ENCODE measurements at regions not wholly inside any gene's neighbourhood (a gene's known extent, or its start where the extent isn't known, plus 50 kb on each side); places are given as distances from the start of the nearest gene placed in this dataset.
"Not testable (repeated sequence)": the region's sequence is repeated elsewhere in the genome, so short reads cannot be mapped to it uniquely, and the experiment has no call there.

GRCh38 chr18:5830902-5831301 lies 64.4 kb downstream of the TMEM200C start:
- DNase-seq = not testable (repeated sequence)

- DNase-seq = no peak
These were observed 66.4 kb downstream of the TMEM200C start for GRCh38 chr18:5828913-5829312.

GRCh38 chr18:5825663-5826062 lies 69.7 kb downstream of the TMEM200C start:
- DNase-seq = no peak

- DNase-seq = no peak
These were observed 70.8 kb downstream of the TMEM200C start for GRCh38 chr18:5824370-5824984.

GRCh38 chr18:5817816-5818215 lies 77.5 kb downstream of the TMEM200C start:
- no peak for DNase-seq

- DNase-seq = no peak
These were observed 88.5 kb downstream of the TMEM200C start for GRCh38 chr18:5806860-5807259.

- peak; percentile 42 for DNase-seq
These were observed 107.4 kb downstream of the TMEM200C start for GRCh38 chr18:5787936-5788335.

- no peak for DNase-seq
These were observed 115.4 kb downstream of the TMEM200C start for GRCh38 chr18:5779922-5780321.

- DNase-seq = no peak
These were observed 122.8 kb downstream of the TMEM200C start for GRCh38 chr18:5772306-5773105.

GRCh38 chr18:5771343-5771742 lies 124.0 kb downstream of the TMEM200C start:
- no peak for DNase-seq

- DNase-seq = no peak
These were observed 125.1 kb downstream of the TMEM200C start for GRCh38 chr18:5770176-5770575.

- no peak for DNase-seq
These were observed 126.9 kb downstream of the TMEM200C start for GRCh38 chr18:5768454-5768853.

- DNase-seq = peak; percentile 12
These were observed 136.1 kb downstream of the TMEM200C start for GRCh38 chr18:5759194-5759593.

GRCh38 chr18:5756823-5757222 lies 138.5 kb downstream of the TMEM200C start:
- DNase-seq = no peak

GRCh38 chr18:5747678-5748077 lies 147.6 kb downstream of the TMEM200C start:
- DNase-seq = no peak

- no peak for DNase-seq
These were observed 148.5 kb downstream of the TMEM200C start for GRCh38 chr18:5746844-5747243.

GRCh38 chr18:5744659-5745058 lies 150.7 kb downstream of the TMEM200C start:
- DNase-seq = no peak

- DNase-seq = no peak
These were observed 156.8 kb downstream of the TMEM200C start for GRCh38 chr18:5738526-5738925.

GRCh38 chr18:5732318-5732717 lies 163.0 kb downstream of the TMEM200C start:
- no peak for DNase-seq

GRCh38 chr18:5729983-5730699 lies 165.2 kb downstream of the TMEM200C start:
- no peak for DNase-seq

GRCh38 chr18:5728531-5728930 lies 166.8 kb downstream of the TMEM200C start:
- DNase-seq = no peak

- DNase-seq = no peak
These were observed 169.3 kb downstream of the TMEM200C start for GRCh38 chr18:5726011-5726410.

- no peak for DNase-seq
These were observed 173.4 kb downstream of the TMEM200C start for GRCh38 chr18:5721924-5722323.
